HepG2 (cell line): ENCODE measurements at regions not wholly inside any gene's neighbourhood (a gene's known extent, or its start where the extent isn't known, plus 50 kb on each side); places are given as distances from the start of the nearest gene placed in this dataset.

ENCODE experiments used
- ATAC-seq: fragments of 200-7000 bp; cut with Tn5 transposase; 3 replicates; pipeline ENCODE4 v1.9.1; 2020; ENCODE audit warnings: mild to moderate bottlenecking, moderate library complexity
- BruUV-seq: library from RNA; stranded (reverse); fragments of 400-500 nt; replicated peaks from 2 replicates; lab custom pipeline; 2021; lab: Mats Ljungman, UMichigan
- CTCF ChIA-PET: fragments of 300-600 bp; formaldehyde crosslinking; extraction: SDS; loops from one replicate; lab custom pipeline; 2021; ENCODE audit warnings: low total read pairs, inconsistent platforms, low intra/inter-chr PET ratio; lab: Yijun Ruan, JAX
- POLR2A ChIA-PET: fragments of 350-600 bp; sonication (Branson Sonifier 250); formaldehyde crosslinking; loops from one replicate; lab custom pipeline; 2020; ENCODE audit warnings: antibody characterized with exemption, inconsistent platforms; lab: Yijun Ruan, JAX
- DNase-seq: peaks from one replicate; pipeline ENCODE4 v3.0.0-alpha.2; 2015; ENCODE audit warnings: low spot score
- FAIRE-seq: peaks from 3 replicates; lab custom pipeline; 2011; peaks lifted over from hg19 to GRCh38; lab: Jason Lieb, UNC
- H2AFZ ChIP-seq: one replicate; pipeline ENCODE4 v1.6.1; 2011; ENCODE audit warnings: low read length, inconsistent platforms
- H3K27ac ChIP-seq: fragments of 300-600 bp; 3 replicates; pipeline ENCODE4 v1.8.0; 2011; ENCODE audit warnings: mixed run types, mild to moderate bottlenecking, mixed read lengths, low read length, inconsistent platforms; ENCODE audit not compliant: insufficient read depth; ENCODE audit errors: extremely low read length
- H3K27me3 ChIP-seq, 2 experiments: fragments of 200-600 bp in 1 of 2; 2 replicates in 1 of 2; 3 replicates in 1 of 2; pipeline versions ENCODE4 v1.6.0 to v1.8.0; 2011; ENCODE audit warnings: low read length in 2 of 2, mild to moderate bottlenecking in 2 of 2, moderate library complexity in 2 of 2, inconsistent platforms in 1 of 2; ENCODE audit not compliant: insufficient read depth in 2 of 2, control insufficient read depth in 1 of 2
- H3K36me3 ChIP-seq, 2 experiments: fragments of 200-600 bp in 1 of 2; replicated peaks in 1 of 2; 2 replicates in 1 of 2; 3 replicates in 1 of 2; pipeline versions ENCODE4 v1.5.1 to v1.8.0; 2011; ENCODE audit warnings: low read length in 2 of 2, inconsistent platforms in 1 of 2; ENCODE audit not compliant: insufficient read depth in 2 of 2, control insufficient read depth in 1 of 2
- H3K4me1 ChIP-seq: 2 replicates; pipeline ENCODE4 v1.5.1; 2012; ENCODE audit warnings: low read length, inconsistent platforms; ENCODE audit not compliant: insufficient read depth
- H3K4me2 ChIP-seq: 2 replicates; pipeline ENCODE4 v1.6.0; 2011; ENCODE audit warnings: low read depth, low read length, inconsistent platforms
- H3K4me3 ChIP-seq, 3 experiments: fragments of 200-600 bp in 1 of 3; sonication (generic), shearing (Covaris generic) in 1 of 3; replicated peaks in 1 of 3; 2 replicates each; pipeline ENCODE4 v1.5.1; 2011 to 2016; ENCODE audit warnings: low read length in 3 of 3, inconsistent platforms in 2 of 3, low read depth in 2 of 3, mild to moderate bottlenecking in 2 of 3, control low read depth in 1 of 3, mixed read lengths in 1 of 3; ENCODE audit not compliant: insufficient read depth in 1 of 3
- H3K79me2 ChIP-seq: one replicate; pipeline ENCODE4 v1.6.1; 2011; ENCODE audit warnings: low read length, inconsistent platforms; ENCODE audit not compliant: insufficient read depth
- H3K9ac ChIP-seq: 2 replicates; pipeline ENCODE4 v1.6.0; 2011; ENCODE audit warnings: mild to moderate bottlenecking, low read depth, low read length, inconsistent platforms; ENCODE audit not compliant: insufficient read depth
- H3K9me3 ChIP-seq: 2 replicates; pipeline ENCODE4 v1.5.1; 2012; ENCODE audit warnings: mild to moderate bottlenecking, low read length
- H4K20me1 ChIP-seq: 2 replicates; pipeline ENCODE4 v1.6.0; 2011; ENCODE audit warnings: inconsistent platforms, mild to moderate bottlenecking, low read length, moderate library complexity; ENCODE audit not compliant: insufficient read depth
- FOXA1 ChIP-seq, 2 experiments: fragments of 450-650 bp in 1 of 2; sonication (generic) in 1 of 2; formaldehyde crosslinking in 1 of 2; IDR thresholded peaks; 2 replicates each; pipeline versions ENCODE4 v1.4.0 to v1.6.1; 2016 to 2020; ENCODE audit warnings: missing genetic modification reagents in 1 of 2
- GRHL1 ChIP-seq: sonication (generic); formaldehyde crosslinking; conservative IDR thresholded peaks from 2 replicates; pipeline ENCODE4 v1.8.0; 2022; ENCODE audit warnings: missing genetic modification reagents
- KLF11 ChIP-seq: IDR thresholded peaks from 2 replicates; pipeline ENCODE4 v1.6.1; 2016; ENCODE audit warnings: missing compliant biosample characterization
- PAXIP1 ChIP-seq: sonication (generic); formaldehyde crosslinking; conservative IDR thresholded peaks from 2 replicates; pipeline ENCODE4 v1.4.0; 2020; ENCODE audit warnings: mild to moderate bottlenecking, missing genetic modification reagents, moderate library complexity
- POGZ ChIP-seq: sonication (generic); formaldehyde crosslinking; IDR thresholded peaks from 2 replicates; pipeline ENCODE4 v1.4.0; 2020; ENCODE audit warnings: mild to moderate bottlenecking, missing genetic modification reagents
- RBFOX2 ChIP-seq: fragments of 200-400 bp; formaldehyde crosslinking; IDR thresholded peaks from 2 replicates; pipeline ENCODE4 v1.6.1; 2017; ENCODE audit warnings: low read depth, mild to moderate bottlenecking, low read length
- SETDB1 ChIP-seq: sonication (generic); formaldehyde crosslinking; IDR thresholded peaks from 2 replicates; pipeline ENCODE4 v1.5.1; 2020; ENCODE audit warnings: missing genetic modification reagents, mild to moderate bottlenecking, borderline replicate concordance
- ZNF407 ChIP-seq: sonication (generic); formaldehyde crosslinking; IDR thresholded peaks from one replicate; pipeline ENCODE4 v1.5.1; 2020; ENCODE audit warnings: mild to moderate bottlenecking, missing genetic modification reagents; ENCODE audit errors: not compliant biosample characterization
- ZNF746 ChIP-seq: sonication (generic); formaldehyde crosslinking; IDR thresholded peaks from 2 replicates; pipeline ENCODE4 v1.8.0; 2022; ENCODE audit warnings: mild to moderate bottlenecking, missing genetic modification reagents
- WGBS: methylation state at CpG from one replicate; pipeline ENCODE4 v1.1.6; 2017; ENCODE audit warnings: low lambda C conversion rate; 5-methylcytosine and 5-hydroxymethylcytosine counted together
- in situ Hi-C: cut with HindIII; loops from 2 replicates; pipeline ENCODE4 v1.10.0; 2017; ENCODE audit warnings: low pct_unique_long_range_greater_than_20kb; ENCODE audit not compliant: extremely low pct_ligation_motif_present
- intact Hi-C: fragments of 100-400 bp; cut with micrococcal nuclease; formaldehyde crosslinking; loops from one replicate; pipeline ENCODE4 v1.10.0; 2022; ENCODE audit not compliant: unreplicated experiment

- H3K9ac ChIP-seq: no peak overlapping the region
- WGBS: 7% methylated on average over 2 of the region's 2 CpGs
- H3K27ac ChIP-seq: no peak overlapping the region
- in situ Hi-C loops (no loop called here), intact Hi-C loops (no loop called here)
- no peak overlapping the region for H3K4me3 ChIP-seq
- H3K79me2 ChIP-seq: no peaks in the 10 kb centered on the region
- H3K27me3 ChIP-seq: no peaks in the 10 kb centered on the region; a peak in 1 of 5 replicates
- H3K4me1 ChIP-seq: no peaks in the 10 kb centered on the region
- H3K4me2 ChIP-seq: no peak overlapping the region
- no peak overlapping the region for H2AFZ ChIP-seq
- H3K9me3 ChIP-seq: no peaks in the 10 kb centered on the region
- BruUV-seq: no TSS peak
- ATAC-seq (no peak), DNase-seq (no peak), FAIRE-seq (no peak)
- no peaks in the 10 kb centered on the region for H4K20me1 ChIP-seq
- CTCF ChIA-PET: no interaction called here
- POLR2A ChIA-PET: no interaction called here
- no peaks in the 10 kb centered on the region for H3K36me3 ChIP-seq
- no peak for TF ChIP-seq ZNF407
- TF ChIP-seq RBFOX2: no peak
- no peak for TF ChIP-seq ZNF746 (CRISPR knock-in tag)
- TF ChIP-seq FOXA1 (IDR thresholded peaks at IDR 0.05): no peak
- TF ChIP-seq FOXA1 (CRISPR knock-in tag; IDR thresholded peaks at IDR 0.05): no peak
- no peak for TF ChIP-seq PAXIP1 (CRISPR knock-in tag)
- TF ChIP-seq KLF11 (CRISPR knock-in tag): no peak
- no peak for TF ChIP-seq POGZ
- TF ChIP-seq SETDB1 (CRISPR knock-in tag): no peak
- TF ChIP-seq GRHL1 (CRISPR knock-in tag): no peak
Measured at GRCh38 chr5:106311230-106311915, 1359.4 kb downstream of the EFNA5 start.
